ENCODE measurements at regions not wholly inside any gene's neighbourhood (a gene's known extent, or its start where the extent isn't known, plus 50 kb on each side); places are given as distances from the start of the nearest gene placed in this dataset.
"Not testable (repeated sequence)": the region's sequence is repeated elsewhere in the genome, so short reads cannot be mapped to it uniquely, and the experiment has no call there.

GRCh38 chr3:73150369-73151130 lies 89.1 kb downstream of the EBLN2 start:
- no peak overlapping the region for H3K4me3 ChIP-seq (ENCODE audit: low read length)
- TF ChIP-seq CTCF (conservative IDR thresholded peaks at IDR 0.05; ENCODE audit: low read depth, low read length): no peak
- no peak for DNase-seq (ENCODE audit: low read depth)

GRCh38 chr3:73152571-73152970 lies 91.1 kb downstream of the EBLN2 start:
- DNase-seq (ENCODE audit: low read depth); H3K4me3 ChIP-seq (ENCODE audit: low read length): not testable (repeated sequence)

GRCh38 chr3:73153057-73153456 lies 91.6 kb downstream of the EBLN2 start:
- H3K4me3 ChIP-seq (ENCODE audit: low read length); DNase-seq (ENCODE audit: low read depth): not testable (repeated sequence)

- not testable (repeated sequence) for DNase-seq (ENCODE audit: low read depth); H3K4me3 ChIP-seq (ENCODE audit: low read length)
Observed at GRCh38 chr3:73154261-73154660, 92.8 kb downstream of the EBLN2 start.

GRCh38 chr3:73155441-73155840 lies 94.0 kb downstream of the EBLN2 start:
- H3K4me3 ChIP-seq (ENCODE audit: low read length); DNase-seq (ENCODE audit: low read depth): not testable (repeated sequence)

- no peak for TF ChIP-seq CTCF (conservative IDR thresholded peaks at IDR 0.05; ENCODE audit: low read depth, low read length)
- DNase-seq (ENCODE audit: low read depth): no peak
- H3K4me3 ChIP-seq (ENCODE audit: low read length): no peak overlapping the region
Observed at GRCh38 chr3:73164622-73165021, 103.2 kb downstream of the EBLN2 start.

GRCh38 chr3:73175698-73176097 lies 114.2 kb downstream of the EBLN2 start:
- TF ChIP-seq CTCF (conservative IDR thresholded peaks at IDR 0.05; ENCODE audit: low read depth, low read length): no peak
- H3K4me3 ChIP-seq (ENCODE audit: low read length): no peak overlapping the region
- no peak for DNase-seq (ENCODE audit: low read depth)

- no peak for TF ChIP-seq CTCF (conservative IDR thresholded peaks at IDR 0.05; ENCODE audit: low read depth, low read length)
- no peak for DNase-seq (ENCODE audit: low read depth)
Observed at GRCh38 chr3:73176941-73177340, 115.5 kb downstream of the EBLN2 start.

GRCh38 chr3:73177827-73178226 lies 116.4 kb downstream of the EBLN2 start:
- no peak for DNase-seq (ENCODE audit: low read depth)
- no peak for TF ChIP-seq CTCF (conservative IDR thresholded peaks at IDR 0.05; ENCODE audit: low read depth, low read length)
- no peak overlapping the region for H3K4me3 ChIP-seq (ENCODE audit: low read length)

More at GRCh38 chr3:73176941-73177340, 115.5 kb downstream of the EBLN2 start:
- H3K4me3 ChIP-seq (ENCODE audit: low read length): no peak overlapping the region

Data from retinal pigment epithelial cell (primary cell).